ENCODE measurements at regions not wholly inside any gene's neighbourhood (a gene's known extent, or its start where the extent isn't known, plus 50 kb on each side); places are given as distances from the start of the nearest gene placed in this dataset.
"Not testable (repeated sequence)": the region's sequence is repeated elsewhere in the genome, so short reads cannot be mapped to it uniquely, and the experiment has no call there.

GRCh38 chrX:53813670-53814440 is 127.3 kb upstream of the HUWE1 start:
- TF ChIP-seq CTCF (IDR thresholded peaks at IDR 0.05; ENCODE audit: low read depth, low read length), result no peak
- H3K4me3 ChIP-seq (ENCODE audit: low read depth, low read length), result no peak overlapping the region

GRCh38 chrX:53798281-53798680 is 111.8 kb upstream of the HUWE1 start:
- no peak overlapping the region for H3K4me3 ChIP-seq (ENCODE audit: low read depth, low read length)
- no peak for TF ChIP-seq CTCF (IDR thresholded peaks at IDR 0.05; ENCODE audit: low read depth, low read length)

GRCh38 chrX:53795576-53795975 is 109.1 kb upstream of the HUWE1 start:
- H3K4me3 ChIP-seq (ENCODE audit: low read depth, low read length), result no peak overlapping the region
- no peak for TF ChIP-seq CTCF (IDR thresholded peaks at IDR 0.05; ENCODE audit: low read depth, low read length)

- TF ChIP-seq CTCF (IDR thresholded peaks at IDR 0.05; ENCODE audit: low read depth, low read length), result no peak
- H3K4me3 ChIP-seq (ENCODE audit: low read depth, low read length), result no peak overlapping the region
These were observed 107.7 kb upstream of the HUWE1 start for GRCh38 chrX:53794181-53794580.

GRCh38 chrX:53768865-53769264 is 82.3 kb upstream of the HUWE1 start:
- H3K4me3 ChIP-seq (ENCODE audit: low read depth, low read length), result no peak overlapping the region
- no peak for TF ChIP-seq CTCF (IDR thresholded peaks at IDR 0.05; ENCODE audit: low read depth, low read length)

GRCh38 chrX:53768451-53768850 is 81.9 kb upstream of the HUWE1 start:
- H3K4me3 ChIP-seq (ENCODE audit: low read depth, low read length), result no peak overlapping the region
- no peak for TF ChIP-seq CTCF (IDR thresholded peaks at IDR 0.05; ENCODE audit: low read depth, low read length)

GRCh38 chrX:53767544-53767943 is 81.0 kb upstream of the HUWE1 start:
- TF ChIP-seq CTCF (IDR thresholded peaks at IDR 0.05; ENCODE audit: low read depth, low read length), result no peak
- no peak overlapping the region for H3K4me3 ChIP-seq (ENCODE audit: low read depth, low read length)

- H3K4me3 ChIP-seq (ENCODE audit: low read depth, low read length), result not testable (repeated sequence)
These were observed 70.7 kb upstream of the HUWE1 start for GRCh38 chrX:53757181-53757580.

Data from WI38 (cell line).